VCaP (cell line): ENCODE measurements at regions not wholly inside any gene's neighbourhood (a gene's known extent, or its start where the extent isn't known, plus 50 kb on each side); places are given as distances from the start of the nearest gene placed in this dataset.

Experiments
- H3K27ac ChIP-seq: fragments of 450-650 bp; 2 replicates; pipeline ENCODE4 v1.5.1; 2017
- CTCF ChIP-seq: fragments of 450-650 bp; conservative IDR thresholded peaks from 2 replicates; pipeline ENCODE4 v1.5.1; 2017; ENCODE audit warnings: mild to moderate bottlenecking, moderate library complexity

GRCh38 chr4:111022758-111023157 lies 399.9 kb upstream of the PITX2 start:
- no peak for TF ChIP-seq CTCF
- no peak overlapping the region for H3K27ac ChIP-seq

GRCh38 chr4:111027526-111027925 lies 404.6 kb upstream of the PITX2 start:
- no peak overlapping the region for H3K27ac ChIP-seq
- TF ChIP-seq CTCF = no peak

- no peak overlapping the region for H3K27ac ChIP-seq
- no peak for TF ChIP-seq CTCF
Measured at GRCh38 chr4:111028795-111029194, 405.9 kb upstream of the PITX2 start.

GRCh38 chr4:111031001-111031579 lies 408.2 kb upstream of the PITX2 start:
- TF ChIP-seq CTCF = no peak
- no peak overlapping the region for H3K27ac ChIP-seq

DNA sequence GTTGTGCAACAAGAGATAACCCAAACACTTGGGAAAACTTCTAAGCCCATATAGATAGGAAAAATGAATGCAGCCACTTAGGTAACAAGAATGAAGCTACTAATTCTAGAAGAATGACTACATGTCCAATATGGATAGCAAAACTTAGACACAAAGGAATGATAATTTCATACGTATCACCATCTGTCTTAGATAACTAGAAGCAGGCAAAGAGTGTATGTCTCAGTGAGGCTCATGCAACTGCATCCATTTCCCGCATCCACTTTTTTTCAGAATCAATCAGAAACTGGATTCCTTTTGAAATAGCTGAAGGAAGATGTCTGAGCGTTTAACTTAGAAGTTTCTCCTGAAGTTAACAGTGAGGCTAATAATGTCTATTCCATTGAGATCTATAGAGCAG lies 408.7 kb upstream of the PITX2 start:
- TF ChIP-seq CTCF = no peak
- H3K27ac ChIP-seq = no peak overlapping the region

GRCh38 chr4:111037591-111038360 lies 414.9 kb upstream of the PITX2 start:
- TF ChIP-seq CTCF = no peak
- H3K27ac ChIP-seq = no peak overlapping the region

GRCh38 chr4:111040904-111041303 lies 418.0 kb upstream of the PITX2 start:
- no peak overlapping the region for H3K27ac ChIP-seq
- no peak for TF ChIP-seq CTCF
